Activated CD4-positive, alpha-beta T cell treated with anti-CD3 and anti-CD28 coated beads for 48 hours (primary cell): ENCODE measurements at regions not wholly inside any gene's neighbourhood (a gene's known extent, or its start where the extent isn't known, plus 50 kb on each side); places are given as distances from the start of the nearest gene placed in this dataset.
A peak's percentile ranks its signal among the peaks of the same experiment; 100 is the strongest.

Experiments
- DNase-seq: peaks from one replicate; pipeline ENCODE4 v3.0.0-alpha.2; 2020

- no peak for DNase-seq
These were observed 183.3 kb downstream of the SEC61B start for GRCh38 chr9:99405359-99405758.

GRCh38 chr9:99406939-99407338 lies 184.9 kb downstream of the SEC61B start:
- DNase-seq = no peak

- no peak for DNase-seq
These were observed 189.0 kb downstream of the SEC61B start for GRCh38 chr9:99411068-99411467.

- DNase-seq = no peak
These were observed 189.5 kb downstream of the SEC61B start for GRCh38 chr9:99411479-99412115.

GRCh38 chr9:99412606-99413005 lies 190.5 kb downstream of the SEC61B start:
- no peak for DNase-seq

- DNase-seq = no peak
These were observed 192.2 kb downstream of the SEC61B start for GRCh38 chr9:99414321-99414720.

GRCh38 chr9:99415606-99416005 lies 193.5 kb downstream of the SEC61B start:
- no peak for DNase-seq

- DNase-seq = no peak
These were observed 193.9 kb downstream of the SEC61B start for GRCh38 chr9:99416007-99416406.

- DNase-seq = no peak
These were observed 197.0 kb downstream of the SEC61B start for GRCh38 chr9:99419070-99419469.

- no peak for DNase-seq
These were observed 199.3 kb downstream of the SEC61B start for GRCh38 chr9:99421369-99421768.

GRCh38 chr9:99425124-99425523 lies 203.0 kb downstream of the SEC61B start:
- DNase-seq = no peak

- no peak for DNase-seq
These were observed 204.1 kb downstream of the SEC61B start for GRCh38 chr9:99425923-99426842.

- no peak for DNase-seq
These were observed 205.2 kb downstream of the SEC61B start for GRCh38 chr9:99427260-99427659.

GRCh38 chr9:99430301-99430700 lies 208.2 kb downstream of the SEC61B start:
- DNase-seq = no peak

- no peak for DNase-seq
These were observed 209.0 kb downstream of the SEC61B start for GRCh38 chr9:99431103-99431502.

- DNase-seq = no peak
These were observed 210.0 kb downstream of the SEC61B start for GRCh38 chr9:99432075-99432474.

- DNase-seq = no peak
These were observed 211.0 kb downstream of the SEC61B start for GRCh38 chr9:99433095-99433494.

GRCh38 chr9:99433555-99433954 lies 211.5 kb downstream of the SEC61B start:
- DNase-seq = peak; percentile 69

GRCh38 chr9:99436616-99437015 lies 214.5 kb downstream of the SEC61B start:
- no peak for DNase-seq

- no peak for DNase-seq
These were observed 215.1 kb downstream of the SEC61B start for GRCh38 chr9:99437145-99437544.

GRCh38 chr9:99438596-99438995 lies 216.5 kb downstream of the SEC61B start:
- no peak for DNase-seq

- no peak for DNase-seq
These were observed 219.7 kb downstream of the SEC61B start for GRCh38 chr9:99441829-99442228.

- no peak for DNase-seq
These were observed 223.3 kb downstream of the SEC61B start for GRCh38 chr9:99445371-99445891.

GRCh38 chr9:99445920-99446319 lies 223.8 kb downstream of the SEC61B start:
- DNase-seq = no peak
